SU-DHL-6 (cell line): ENCODE measurements at regions not wholly inside any gene's neighbourhood (a gene's known extent, or its start where the extent isn't known, plus 50 kb on each side); places are given as distances from the start of the nearest gene placed in this dataset.

Experiments used
- H2AFZ ChIP-seq: fragments of 200-600 bp; sonication (generic); 2 replicates; pipeline ENCODE4 v1.6.1; 2014; ENCODE audit warnings: low read depth, mild to moderate bottlenecking, moderate library complexity, mixed read lengths, antibody characterized with exemption, low read length; ENCODE audit not compliant: severe bottlenecking
- H3F3A ChIP-seq: fragments of 200-600 bp; shearing (Covaris generic); 2 replicates; pipeline ENCODE4 v1.6.0; 2016; ENCODE audit warnings: antibody characterized with exemption, mild to moderate bottlenecking; ENCODE audit not compliant: insufficient read depth
- H3K27ac ChIP-seq: fragments of 200-600 bp; sonication (generic); 2 replicates; pipeline ENCODE4 v1.5.1; 2016; ENCODE audit warnings: low read depth, mild to moderate bottlenecking, low read length, moderate library complexity, mixed read lengths
- H3K27me3 ChIP-seq: fragments of 200-600 bp; sonication (generic), shearing (Covaris generic); 2 replicates; pipeline ENCODE4 v1.6.0; 2014; ENCODE audit warnings: mild to moderate bottlenecking, low read length
- H3K36me3 ChIP-seq: fragments of 200-600 bp; sonication (generic); 2 replicates; pipeline ENCODE4 v1.6.1; 2014; ENCODE audit warnings: mild to moderate bottlenecking, low read length, mixed read lengths
- H3K4me2 ChIP-seq: fragments of 300-600, 200-600 bp; shearing (Covaris generic), sonication (generic); 2 replicates; pipeline ENCODE4 v1.6.0; 2014; ENCODE audit warnings: low read length, low read depth, mild to moderate bottlenecking; ENCODE audit not compliant: poor library complexity, severe bottlenecking
- H3K4me3 ChIP-seq: fragments of 200-600 bp; sonication (generic); 2 replicates; pipeline ENCODE4 v1.5.1; 2014; ENCODE audit warnings: antibody characterized with exemption, low read length, mild to moderate bottlenecking, mixed read lengths; ENCODE audit not compliant: insufficient read depth, poor library complexity, severe bottlenecking
- H3K79me2 ChIP-seq: fragments of 200-600 bp; sonication (generic); 2 replicates; pipeline ENCODE4 v1.6.1; 2014; ENCODE audit warnings: mild to moderate bottlenecking, low read length, moderate library complexity; ENCODE audit not compliant: insufficient read depth
- H3K9ac ChIP-seq: fragments of 200-600 bp; sonication (generic); 2 replicates; pipeline ENCODE4 v1.7.0; 2014; ENCODE audit warnings: mild to moderate bottlenecking, low read length
- H3K9me2 ChIP-seq: fragments of 200-600 bp; sonication (generic); replicated peaks from 2 replicates; pipeline ENCODE4 v1.6.1; 2014; ENCODE audit warnings: low read length; ENCODE audit not compliant: insufficient read depth
- H3K9me3 ChIP-seq: fragments of 200-600 bp; sonication (generic); 2 replicates; pipeline ENCODE4 v1.6.1; 2014; ENCODE audit warnings: low read length, mixed read lengths; ENCODE audit not compliant: insufficient read depth
- H4K20me1 ChIP-seq: fragments of 200-600 bp; sonication (generic); 2 replicates; pipeline ENCODE4 v1.6.1; 2014; ENCODE audit warnings: low read depth, mild to moderate bottlenecking, antibody characterized with exemption, low read length, moderate library complexity, mixed read lengths
- EZH2phosphoT487 ChIP-seq: fragments of 200-600 bp; sonication (generic), shearing (Covaris generic); conservative IDR thresholded peaks from 2 replicates; pipeline ENCODE4 v1.6.1; 2018; ENCODE audit warnings: mild to moderate bottlenecking, antibody characterized with exemption, low read length, moderate library complexity, mixed read lengths
- TF ChIP-seq, protein P1 (sequence below): fragments of 200-600 bp; sonication (generic); IDR thresholded peaks from one replicate; pipeline ENCODE4 v1.5.1; 2017; ENCODE audit warnings: antibody characterized with exemption, mild to moderate bottlenecking, low read length, moderate library complexity; ENCODE audit not compliant: insufficient read depth, poor library complexity, severe bottlenecking

DNA sequence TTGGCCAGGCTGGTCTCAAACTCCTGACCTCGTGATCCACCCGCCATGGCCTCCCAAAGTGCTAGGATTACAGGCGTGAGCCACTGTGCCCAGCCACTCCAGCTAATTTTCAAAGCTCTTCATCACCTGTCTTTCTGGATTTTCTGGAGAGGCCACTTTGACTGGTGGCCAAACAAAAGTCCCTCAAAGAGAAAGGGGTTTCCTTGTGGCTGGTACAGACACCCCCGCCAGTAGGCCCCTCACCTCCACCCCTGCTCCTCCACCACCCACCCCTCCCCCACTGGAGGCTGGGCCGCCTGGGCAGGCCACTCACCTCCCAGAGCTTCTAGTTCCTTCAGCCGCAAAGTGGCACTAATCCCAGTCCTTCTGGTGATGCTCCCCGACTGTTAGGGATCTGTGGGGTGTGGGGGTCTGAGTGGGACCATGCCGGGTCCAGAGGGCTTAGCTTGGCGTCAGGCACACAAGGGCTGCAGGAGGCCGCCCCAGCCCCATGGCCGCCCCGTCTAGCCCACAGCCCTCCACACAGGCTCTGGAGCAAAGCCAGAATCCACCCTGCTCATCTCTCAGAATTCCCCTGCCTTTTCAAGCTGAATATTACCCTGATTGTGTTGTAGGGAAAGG, 182.0 kb upstream of the IER5L start:
- no peak for TF ChIP-seq EZH2phosphoT487
- TF ChIP-seq, protein P1, sequence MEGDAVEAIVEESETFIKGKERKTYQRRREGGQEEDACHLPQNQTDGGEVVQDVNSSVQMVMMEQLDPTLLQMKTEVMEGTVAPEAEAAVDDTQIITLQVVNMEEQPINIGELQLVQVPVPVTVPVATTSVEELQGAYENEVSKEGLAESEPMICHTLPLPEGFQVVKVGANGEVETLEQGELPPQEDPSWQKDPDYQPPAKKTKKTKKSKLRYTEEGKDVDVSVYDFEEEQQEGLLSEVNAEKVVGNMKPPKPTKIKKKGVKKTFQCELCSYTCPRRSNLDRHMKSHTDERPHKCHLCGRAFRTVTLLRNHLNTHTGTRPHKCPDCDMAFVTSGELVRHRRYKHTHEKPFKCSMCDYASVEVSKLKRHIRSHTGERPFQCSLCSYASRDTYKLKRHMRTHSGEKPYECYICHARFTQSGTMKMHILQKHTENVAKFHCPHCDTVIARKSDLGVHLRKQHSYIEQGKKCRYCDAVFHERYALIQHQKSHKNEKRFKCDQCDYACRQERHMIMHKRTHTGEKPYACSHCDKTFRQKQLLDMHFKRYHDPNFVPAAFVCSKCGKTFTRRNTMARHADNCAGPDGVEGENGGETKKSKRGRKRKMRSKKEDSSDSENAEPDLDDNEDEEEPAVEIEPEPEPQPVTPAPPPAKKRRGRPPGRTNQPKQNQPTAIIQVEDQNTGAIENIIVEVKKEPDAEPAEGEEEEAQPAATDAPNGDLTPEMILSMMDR = no peak
- Histone ChIP-seq H3K9me2 (no peaks in the 10 kb centered on the region), H3K36me3 (no peaks in the 10 kb centered on the region), H2AFZ (no peak overlapping the region), H3K79me2 (no peaks in the 10 kb centered on the region), H3K9me3 (no peaks in the 10 kb centered on the region), H4K20me1 (no peaks in the 10 kb centered on the region), H3K9ac (no peak overlapping the region), H3K4me2 (no peak overlapping the region), H3F3A (no peaks in the 10 kb centered on the region), H3K4me3 (no peak overlapping the region), H3K27ac (no peak overlapping the region), H3K27me3 (no peaks in the 10 kb centered on the region)

DNA sequence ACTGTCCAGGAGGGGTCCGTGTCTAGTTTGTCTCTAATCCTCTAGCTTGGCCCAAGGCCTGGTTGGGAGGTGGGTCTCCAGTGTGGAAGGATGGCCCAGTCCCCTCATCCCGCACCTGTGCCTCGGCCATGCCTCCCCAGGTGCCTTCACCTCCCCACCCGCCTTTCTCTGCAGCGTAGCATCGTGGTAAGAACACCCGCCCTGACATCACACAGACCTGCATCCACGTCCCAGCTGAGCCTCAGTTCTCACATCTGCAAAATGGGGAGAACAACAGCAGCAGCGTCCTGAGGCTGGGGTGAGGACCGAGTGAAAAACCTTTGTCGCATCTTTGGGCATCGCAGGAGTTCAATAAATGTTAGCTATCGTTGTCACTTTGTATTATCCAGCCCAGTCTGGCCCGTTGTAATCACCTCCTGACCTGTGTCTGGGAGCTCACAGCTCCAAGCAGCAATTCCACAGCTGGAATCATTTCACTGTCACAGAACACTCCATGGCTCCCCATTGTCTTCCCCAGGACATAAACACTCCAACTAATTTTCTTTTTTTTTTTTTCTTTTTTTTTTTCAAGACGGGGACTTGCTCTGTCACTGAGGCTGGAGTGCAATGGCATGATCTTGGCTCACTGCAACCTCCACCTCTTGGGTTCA, 181.2 kb upstream of the IER5L start:
- H3K36me3 ChIP-seq = no peaks in the 10 kb centered on the region
- no peaks in the 10 kb centered on the region for H3K79me2 ChIP-seq
- TF ChIP-seq EZH2phosphoT487 = no peak
- TF ChIP-seq, protein P1 = no peak
- H3K4me3 ChIP-seq = no peak overlapping the region
- H3K9ac ChIP-seq = no peak overlapping the region
- no peaks in the 10 kb centered on the region for H3K9me3 ChIP-seq
- H3K4me2 ChIP-seq = no peak overlapping the region
- H2AFZ ChIP-seq = no peak overlapping the region
- H3K27me3 ChIP-seq = no peaks in the 10 kb centered on the region
- no peak overlapping the region for H3K27ac ChIP-seq
- H3K9me2 ChIP-seq = no peaks in the 10 kb centered on the region
- H3F3A ChIP-seq = no peaks in the 10 kb centered on the region
- no peaks in the 10 kb centered on the region for H4K20me1 ChIP-seq

DNA sequence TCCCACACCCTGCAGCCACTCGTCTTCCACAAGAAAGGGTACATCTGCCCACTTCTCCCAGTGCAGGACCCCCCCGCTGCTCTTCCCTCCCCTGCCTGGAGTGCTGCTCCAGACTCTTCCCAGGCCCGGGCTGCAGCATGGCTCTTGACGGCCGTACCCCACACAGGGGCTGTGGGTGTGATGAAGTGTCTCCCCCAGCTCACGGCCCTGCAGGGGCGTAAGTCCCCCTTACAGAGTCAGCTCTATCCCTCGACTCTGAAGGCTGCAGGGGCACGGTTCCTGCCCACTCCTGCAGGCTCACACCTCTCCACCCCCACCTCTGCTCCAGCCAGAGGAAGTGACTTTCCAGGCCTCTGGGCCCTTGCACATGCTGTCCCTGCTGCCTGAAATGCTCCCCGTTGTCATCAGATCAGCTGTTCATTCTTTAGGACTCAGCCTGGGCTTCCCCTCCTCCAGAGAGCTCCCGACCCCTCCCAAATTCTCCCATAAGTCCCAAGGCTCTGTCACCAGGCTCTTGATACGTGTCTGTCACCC, 180.6 kb upstream of the IER5L start:
- no peaks in the 10 kb centered on the region for H3K36me3 ChIP-seq
- H2AFZ ChIP-seq = no peak overlapping the region
- no peak overlapping the region for H3K9ac ChIP-seq
- H3F3A ChIP-seq = no peaks in the 10 kb centered on the region
- no peaks in the 10 kb centered on the region for H3K27me3 ChIP-seq
- no peak overlapping the region for H3K4me2 ChIP-seq
- H3K27ac ChIP-seq = no peak overlapping the region
- H3K9me3 ChIP-seq = no peaks in the 10 kb centered on the region
- H4K20me1 ChIP-seq = no peaks in the 10 kb centered on the region
- H3K4me3 ChIP-seq = no peak overlapping the region
- no peaks in the 10 kb centered on the region for H3K79me2 ChIP-seq
- no peaks in the 10 kb centered on the region for H3K9me2 ChIP-seq
- TF ChIP-seq, protein P1 = no peak
- TF ChIP-seq EZH2phosphoT487 = no peak
